GM23248 (cell line): ENCODE measurements at regions not wholly inside any gene's neighbourhood (a gene's known extent, or its start where the extent isn't known, plus 50 kb on each side); places are given as distances from the start of the nearest gene placed in this dataset.

Source experiments
- EZH2 ChIP-seq: fragments of 200-600 bp; sonication (generic); IDR thresholded peaks from 2 replicates; pipeline ENCODE4 v1.6.1; 2018; ENCODE audit warnings: antibody characterized with exemption, mild to moderate bottlenecking; ENCODE audit not compliant: insufficient read depth, poor library complexity, severe bottlenecking
- EZH2phosphoT487 ChIP-seq: fragments of 200-600 bp; sonication (generic); IDR thresholded peaks from 2 replicates; pipeline ENCODE4 v1.6.1; 2018; ENCODE audit warnings: antibody characterized with exemption, moderate library complexity, mild to moderate bottlenecking, low read depth; ENCODE audit not compliant: insufficient read depth

DNA sequence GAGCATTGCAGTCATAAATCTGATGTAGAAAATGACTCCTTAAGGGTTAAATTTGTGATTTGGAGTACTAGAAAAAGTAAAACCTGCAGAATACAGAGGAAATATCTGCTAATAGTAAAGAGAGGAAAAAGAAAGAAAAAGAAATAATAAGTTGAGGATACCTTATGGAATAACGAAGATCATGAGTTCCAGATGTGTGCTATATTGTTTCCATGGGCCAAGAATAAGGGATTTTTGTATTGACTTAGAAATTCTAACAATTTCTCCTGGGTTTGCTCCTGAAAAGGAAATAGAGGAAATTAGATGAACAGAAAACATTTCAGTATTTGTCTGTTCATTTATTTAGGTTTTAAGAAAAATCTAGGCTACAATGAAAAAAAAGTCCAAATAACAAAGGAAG, 115.3 kb downstream of the ALG10B start:
- TF ChIP-seq EZH2, result no peak
- no peak for TF ChIP-seq EZH2phosphoT487
